UCSD-AML1 (cell line): ENCODE measurements at regions not wholly inside any gene's neighbourhood (a gene's known extent, or its start where the extent isn't known, plus 50 kb on each side); places are given as distances from the start of the nearest gene placed in this dataset.

Experiments
- DNase-seq: peaks from one replicate; lab custom pipeline; 2025; ENCODE audit not compliant: unreplicated experiment; lab: John Stamatoyannopoulos, UW

DNA sequence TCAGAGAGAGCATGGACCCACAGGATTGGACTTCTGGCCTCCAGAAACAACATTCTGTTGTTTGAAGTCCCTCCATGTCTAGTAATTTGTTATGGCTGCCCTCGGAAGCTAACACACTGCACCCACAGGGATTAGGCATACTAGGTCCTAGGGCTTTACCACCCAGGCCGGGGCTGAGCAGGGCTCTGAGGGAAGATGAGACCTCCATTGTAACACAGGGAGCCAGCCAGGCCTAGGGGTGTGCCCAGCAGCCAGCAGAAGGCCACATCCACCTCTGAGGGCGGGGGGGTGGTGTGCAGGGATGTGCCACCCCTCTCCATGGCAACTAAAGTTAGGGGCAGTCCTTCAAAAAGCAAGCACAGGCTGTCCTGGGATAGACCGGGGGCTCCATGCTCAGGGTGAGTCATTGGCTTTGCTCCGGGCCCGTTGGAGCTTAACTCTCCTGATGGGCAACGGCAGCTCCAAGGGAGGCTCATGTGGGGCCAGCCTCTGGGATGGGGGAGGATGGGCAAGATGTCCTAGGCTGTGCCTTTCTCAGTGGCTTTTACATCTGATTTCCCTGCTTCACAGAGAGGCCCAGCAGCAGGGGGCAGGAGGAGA, 96.6 kb upstream of the GPR26 start:
- DNase-seq, result no peak

DNA sequence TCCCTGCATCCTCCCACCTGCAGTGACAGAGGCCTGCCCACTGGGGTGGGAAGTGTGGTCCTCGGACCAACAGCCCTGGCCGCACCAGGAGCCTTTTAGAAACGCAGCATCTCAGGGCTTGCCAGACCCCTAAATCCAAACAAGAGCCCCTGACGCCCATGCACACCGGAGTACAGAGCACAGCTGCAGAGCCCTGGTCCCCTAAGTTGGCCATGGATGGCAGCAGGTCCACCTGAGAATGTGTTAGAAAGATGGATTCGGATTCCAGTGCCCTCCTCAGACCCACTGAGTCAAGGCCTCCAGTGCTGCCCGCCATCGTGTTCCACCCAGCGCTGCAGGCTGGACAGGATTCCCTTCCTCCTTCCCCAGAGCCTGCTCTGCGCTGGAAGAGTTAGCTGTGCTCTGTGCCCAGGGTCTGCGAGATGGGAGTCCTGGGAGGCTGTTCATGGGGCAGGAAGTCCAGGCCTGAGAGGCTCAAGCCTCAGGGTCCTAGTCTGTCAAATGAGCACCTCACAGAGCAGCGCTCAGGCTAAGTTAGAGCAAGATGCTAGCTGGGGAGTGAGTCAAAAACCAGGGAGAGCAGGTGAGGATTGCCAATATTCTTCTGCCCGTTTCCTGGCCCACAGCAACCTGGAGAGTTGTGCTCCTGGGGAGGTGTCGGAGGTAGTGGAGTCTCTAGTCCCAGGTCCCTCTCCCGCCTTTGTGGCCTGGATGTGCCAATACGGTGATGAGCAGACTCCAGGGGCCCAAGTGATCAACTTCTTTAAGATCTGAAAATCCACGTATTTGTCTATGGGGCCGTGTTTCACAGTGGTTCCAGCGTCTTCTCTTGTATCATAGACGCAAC, 95.9 kb upstream of the GPR26 start:
- DNase-seq, result no peak

DNA sequence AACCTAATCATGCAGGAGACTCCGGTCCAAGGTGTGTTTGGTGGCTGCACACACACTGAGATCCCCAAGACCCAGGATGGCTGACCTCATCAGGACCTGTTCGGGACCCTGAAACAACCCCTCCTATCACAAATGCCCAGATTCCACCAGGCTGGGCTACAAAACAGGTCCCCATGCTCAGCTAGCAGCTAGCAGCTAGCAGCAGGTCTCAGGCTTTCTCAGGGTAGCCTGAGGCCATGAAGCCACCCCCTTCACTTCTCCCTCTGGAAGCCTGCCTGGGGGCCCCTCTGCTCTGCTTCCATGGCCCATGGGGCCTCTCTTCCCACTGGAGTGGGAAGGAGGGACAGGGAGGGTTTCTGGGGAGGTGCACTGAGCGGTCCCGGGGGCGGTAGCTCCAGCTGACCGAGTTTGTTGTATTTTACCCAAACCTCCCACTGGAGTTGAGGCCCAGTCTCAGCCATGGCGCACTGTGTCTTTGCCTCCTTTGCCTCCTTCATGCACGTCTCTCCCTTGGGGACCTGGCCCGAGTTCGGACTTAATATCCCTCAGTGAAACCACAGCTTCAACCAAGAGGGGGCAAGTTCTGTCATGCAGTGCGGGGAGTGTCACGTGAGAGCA, 95.1 kb upstream of the GPR26 start:
- DNase-seq, result no peak

DNA sequence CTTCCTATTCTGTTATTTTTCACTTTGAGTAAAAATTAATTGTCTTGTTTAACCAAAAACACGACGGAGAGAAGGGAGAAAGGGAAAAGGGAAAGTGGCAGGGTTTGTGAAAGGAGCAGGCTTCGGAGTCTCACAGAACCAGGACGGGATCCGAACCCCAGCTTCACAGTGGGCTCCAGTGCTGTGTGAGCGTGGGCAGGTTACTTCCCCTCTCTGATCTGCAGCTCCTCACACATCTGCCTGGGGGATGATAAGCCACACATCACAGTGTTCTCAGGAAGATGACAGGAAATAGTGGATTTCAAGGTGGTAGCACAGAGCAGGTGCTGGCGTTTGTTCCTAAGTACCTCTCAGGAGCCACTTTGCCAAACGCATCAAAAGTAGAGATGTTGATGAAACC, 94.2 kb upstream of the GPR26 start:
- DNase-seq, result no peak

DNA sequence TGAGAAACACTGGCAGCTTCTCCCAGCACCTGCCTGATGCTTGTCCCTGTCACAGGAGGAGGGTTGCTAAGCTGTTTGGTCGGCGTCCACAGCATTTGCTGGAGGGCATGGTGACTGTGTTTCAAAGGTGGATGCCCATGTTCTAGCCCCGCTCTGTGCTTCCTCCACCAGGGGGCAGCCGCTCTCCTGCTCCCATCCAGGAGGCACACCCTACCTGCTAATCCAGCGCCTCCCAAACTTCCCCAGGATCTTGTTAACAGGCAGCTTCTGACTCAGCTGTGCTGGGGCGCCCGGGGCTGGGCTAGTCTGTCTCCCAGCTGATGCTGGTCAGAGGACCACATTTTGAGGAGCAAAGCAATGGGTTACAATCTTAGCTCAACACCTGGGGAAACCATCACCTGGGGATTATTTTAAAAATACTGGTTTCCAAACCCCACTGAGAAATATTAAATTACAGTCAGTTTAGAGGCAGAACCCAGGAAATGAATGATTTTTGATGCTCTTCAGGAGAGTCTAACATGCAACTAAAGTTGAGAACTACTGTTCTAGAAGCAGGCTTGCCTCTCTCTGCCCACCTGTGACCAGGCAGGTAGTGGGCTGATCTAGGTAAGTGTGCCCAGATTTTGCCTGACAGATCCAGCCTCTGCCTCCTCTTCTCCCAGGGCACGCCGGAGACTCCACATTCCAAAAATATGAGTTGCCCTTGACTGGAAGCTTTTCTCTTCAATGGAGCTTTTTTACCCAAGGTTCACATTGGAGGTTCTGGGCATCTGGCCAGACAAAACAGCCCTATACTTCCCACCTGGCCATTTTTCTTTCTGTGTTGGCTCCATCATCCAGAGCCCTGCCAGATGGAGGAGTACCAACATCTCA, 92.7 kb upstream of the GPR26 start:
- DNase-seq, result peak; percentile 23

DNA sequence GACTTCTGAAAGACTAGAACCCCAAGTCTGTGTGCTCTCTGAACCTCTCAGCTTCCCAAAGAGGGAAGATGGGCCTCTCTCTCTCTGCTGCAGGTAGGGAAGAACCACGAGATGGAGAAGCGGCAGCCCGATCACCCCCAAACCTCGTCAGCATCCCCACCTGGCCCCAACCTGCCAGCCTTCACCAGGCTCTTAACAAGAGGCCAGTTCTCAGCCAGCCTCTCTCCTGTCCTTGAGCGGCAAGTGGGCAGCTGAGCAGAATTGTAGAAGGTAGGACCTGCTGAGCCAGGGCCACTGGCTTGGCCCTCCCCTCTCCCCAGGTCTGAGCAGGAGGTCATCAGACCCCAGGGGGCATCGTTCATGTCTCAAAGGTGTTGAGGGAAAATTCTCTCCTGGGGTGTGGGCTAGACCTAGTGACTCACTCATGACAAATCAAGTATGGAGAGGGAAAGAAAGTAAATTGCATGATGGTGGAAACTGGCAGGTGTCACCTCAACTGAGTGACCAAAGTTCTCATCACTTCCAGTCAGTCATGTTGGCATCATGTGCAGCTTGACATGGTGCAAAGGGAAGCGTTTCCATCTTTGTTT, 92.0 kb upstream of the GPR26 start:
- no peak for DNase-seq

DNA sequence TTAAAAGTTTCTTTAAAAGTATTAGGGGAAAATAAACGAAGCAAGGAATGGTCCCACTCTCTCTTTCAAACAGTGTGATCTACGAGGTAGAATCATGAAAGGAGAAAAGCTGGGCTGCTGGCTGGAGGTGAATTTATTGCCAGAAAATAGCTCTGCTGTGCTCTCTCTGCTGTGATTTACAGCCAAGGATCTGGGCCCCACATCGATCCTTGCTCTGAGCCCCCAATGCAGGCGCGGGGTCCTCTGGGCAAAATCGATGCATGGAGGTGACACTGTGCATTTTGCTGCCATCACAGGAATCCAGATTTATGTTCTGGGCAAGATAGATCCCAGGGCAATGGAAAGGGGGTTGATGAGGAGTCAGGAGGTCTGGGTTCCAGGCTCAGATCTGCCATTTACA, 91.0 kb upstream of the GPR26 start:
- no peak for DNase-seq

DNA sequence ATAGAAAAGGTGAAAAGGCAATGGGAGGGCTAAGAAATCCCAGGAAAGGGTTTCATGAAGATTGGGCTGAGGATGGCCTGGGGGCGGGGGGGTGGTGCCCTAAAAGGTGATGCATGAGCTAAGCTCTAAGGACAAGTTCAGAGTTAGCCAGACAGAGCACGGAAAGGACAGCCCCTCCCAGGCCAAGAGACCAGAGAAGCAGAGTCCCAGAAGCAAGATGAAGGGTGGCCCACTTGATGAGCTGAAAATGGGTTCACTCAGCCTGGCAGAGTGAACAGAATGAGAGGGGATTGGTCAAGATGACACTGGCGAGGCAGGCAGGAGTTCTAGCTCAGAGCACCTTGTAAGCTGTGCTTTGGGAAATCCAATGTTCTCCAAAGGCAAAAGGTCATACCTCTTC, 89.4 kb upstream of the GPR26 start:
- DNase-seq, result no peak

DNA sequence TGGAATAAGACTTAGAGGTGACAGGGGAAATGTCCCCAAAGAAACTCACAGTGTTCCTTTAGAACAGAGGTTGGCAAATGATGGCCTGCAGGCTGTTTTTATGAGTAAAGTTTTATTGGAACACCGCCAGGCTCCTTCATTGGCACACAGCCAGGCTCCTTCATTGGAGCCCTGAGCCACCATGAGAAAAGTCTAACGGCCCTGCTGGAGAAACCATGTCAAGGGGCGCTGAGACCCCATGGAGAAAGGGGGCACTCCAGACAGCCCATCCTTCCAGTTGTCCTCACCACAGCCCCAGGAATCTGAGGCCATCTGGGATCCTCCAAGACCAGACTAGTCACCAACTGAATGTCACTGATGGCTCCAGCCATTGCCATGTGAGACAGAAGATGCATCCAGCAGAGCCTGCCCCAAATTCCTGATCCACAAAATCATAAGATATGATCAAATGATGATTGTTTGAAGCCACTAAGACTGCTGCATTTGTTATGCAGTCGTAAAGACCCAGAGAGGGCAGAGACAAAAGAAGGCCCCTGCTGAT, 88.2 kb upstream of the GPR26 start:
- DNase-seq, result no peak

DNA sequence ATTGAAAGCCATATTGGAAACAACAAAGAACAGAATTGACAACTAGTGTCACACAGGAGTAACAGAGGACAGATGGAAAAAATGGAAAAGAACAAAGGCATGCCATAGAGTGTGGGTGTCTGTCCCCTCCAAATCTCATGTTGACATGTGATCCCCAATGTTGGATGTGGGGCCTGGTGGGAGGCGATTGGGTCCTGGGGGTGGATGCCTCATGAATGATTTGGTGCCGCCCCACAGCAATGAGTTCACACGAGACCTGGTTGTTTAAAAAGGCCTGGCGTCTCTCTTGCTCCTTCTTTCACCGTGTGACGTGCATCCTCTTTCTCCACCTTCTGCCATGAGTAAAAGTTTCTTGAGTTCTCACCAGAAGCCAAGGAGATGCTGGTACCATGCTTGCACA, 87.4 kb upstream of the GPR26 start:
- DNase-seq, result no peak

DNA sequence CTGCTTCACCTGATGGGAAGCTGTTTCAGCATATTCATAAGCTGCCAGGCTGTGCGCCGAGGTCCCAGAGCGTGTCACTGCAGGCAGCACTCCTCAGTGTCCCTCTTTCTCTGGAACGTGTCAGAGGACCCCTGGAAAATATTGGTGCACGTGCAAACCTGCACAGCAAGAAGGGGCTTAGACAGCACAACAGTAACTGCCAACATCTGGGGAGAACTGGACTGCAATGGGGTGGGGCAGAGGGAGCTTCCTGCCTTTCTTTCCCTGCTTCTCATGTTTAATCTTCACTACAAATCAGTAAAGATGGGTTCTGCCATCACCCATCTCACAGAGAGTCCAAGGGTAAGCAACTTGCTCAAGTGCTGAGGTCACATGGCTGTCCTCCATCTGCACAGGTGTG, 86.5 kb upstream of the GPR26 start:
- no peak for DNase-seq

DNA sequence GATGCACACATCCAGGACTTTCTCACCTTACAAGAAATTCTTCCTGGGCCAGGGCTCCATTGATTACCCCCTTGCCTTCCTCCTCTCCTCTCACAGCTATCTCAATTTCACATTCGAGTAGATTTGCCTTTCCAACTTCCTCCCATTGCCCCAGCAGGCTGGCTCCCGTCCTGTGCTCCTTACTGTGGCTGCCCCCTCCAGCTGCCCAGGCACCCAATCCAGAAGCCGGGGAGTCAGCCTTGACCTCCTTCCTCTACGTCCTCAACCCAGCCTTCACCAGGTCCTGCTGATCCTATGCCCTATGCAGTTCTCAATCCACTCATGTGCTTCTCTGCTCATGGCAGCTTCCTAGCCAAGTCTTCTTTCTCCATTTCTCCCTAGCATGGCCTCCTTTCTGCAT, 85.7 kb upstream of the GPR26 start:
- DNase-seq, result no peak

DNA sequence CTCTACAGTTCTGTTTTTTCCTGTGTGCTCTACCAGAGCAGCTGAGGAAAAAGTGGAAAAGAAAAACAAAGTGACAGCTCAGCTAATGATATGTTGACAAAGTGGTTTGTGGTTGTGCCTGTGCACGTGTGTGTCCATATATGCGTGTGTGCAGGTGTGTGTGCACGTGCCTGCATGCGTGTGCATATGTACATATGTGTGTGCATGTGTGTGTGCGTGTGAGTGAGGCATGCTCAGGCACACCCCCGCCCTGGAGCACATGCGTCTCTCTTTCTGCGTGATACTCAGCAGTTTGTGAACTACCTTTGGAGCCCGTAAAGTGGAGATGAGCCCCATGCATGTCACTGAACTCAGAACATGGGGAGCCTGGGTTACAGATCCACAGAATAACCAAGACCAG, 84.5 kb upstream of the GPR26 start:
- no peak for DNase-seq

DNA sequence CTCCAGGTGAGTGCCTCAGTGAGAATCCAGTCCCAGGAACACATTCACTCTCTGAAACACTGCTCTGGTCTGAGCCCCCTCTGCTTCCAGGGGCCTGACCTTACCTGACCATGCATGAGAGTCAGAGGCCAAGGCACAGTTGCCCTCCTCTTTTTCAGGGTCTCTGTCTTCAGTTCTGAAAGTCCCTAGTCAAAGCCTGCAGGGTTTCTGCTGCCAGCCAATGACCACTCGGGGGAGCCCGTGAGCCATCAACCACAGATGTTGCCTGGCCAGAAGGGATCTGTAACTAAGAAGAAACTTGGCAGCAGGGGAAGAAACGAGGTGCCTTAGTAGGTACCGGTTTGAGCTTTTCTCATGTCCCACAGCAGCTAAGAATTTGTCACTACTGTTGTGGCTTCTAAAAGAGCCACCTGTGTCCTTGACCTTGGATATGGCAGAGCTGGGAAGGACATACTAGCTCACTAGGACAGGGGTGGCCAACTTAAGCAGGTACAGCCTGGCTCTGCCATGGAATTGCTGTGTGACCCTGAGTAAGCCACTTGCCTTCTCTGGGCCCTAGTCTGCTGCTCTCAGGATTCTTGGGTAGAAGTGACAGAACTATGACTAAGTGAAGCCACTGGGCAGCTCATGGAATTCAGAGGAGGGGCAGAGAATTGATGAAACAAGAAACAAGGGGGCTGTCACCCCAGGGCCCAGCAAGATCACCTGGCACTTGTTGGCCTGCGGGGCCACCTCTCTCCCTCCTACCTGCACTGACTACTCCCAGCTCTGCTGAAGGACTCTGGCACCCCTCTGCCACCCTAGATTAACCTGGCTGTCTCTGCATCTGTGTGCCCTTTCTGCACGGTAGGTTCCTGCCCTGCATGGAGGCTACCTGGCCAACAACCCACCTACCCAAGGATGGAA, 83.8 kb upstream of the GPR26 start:
- peak; percentile 70 for DNase-seq

DNA sequence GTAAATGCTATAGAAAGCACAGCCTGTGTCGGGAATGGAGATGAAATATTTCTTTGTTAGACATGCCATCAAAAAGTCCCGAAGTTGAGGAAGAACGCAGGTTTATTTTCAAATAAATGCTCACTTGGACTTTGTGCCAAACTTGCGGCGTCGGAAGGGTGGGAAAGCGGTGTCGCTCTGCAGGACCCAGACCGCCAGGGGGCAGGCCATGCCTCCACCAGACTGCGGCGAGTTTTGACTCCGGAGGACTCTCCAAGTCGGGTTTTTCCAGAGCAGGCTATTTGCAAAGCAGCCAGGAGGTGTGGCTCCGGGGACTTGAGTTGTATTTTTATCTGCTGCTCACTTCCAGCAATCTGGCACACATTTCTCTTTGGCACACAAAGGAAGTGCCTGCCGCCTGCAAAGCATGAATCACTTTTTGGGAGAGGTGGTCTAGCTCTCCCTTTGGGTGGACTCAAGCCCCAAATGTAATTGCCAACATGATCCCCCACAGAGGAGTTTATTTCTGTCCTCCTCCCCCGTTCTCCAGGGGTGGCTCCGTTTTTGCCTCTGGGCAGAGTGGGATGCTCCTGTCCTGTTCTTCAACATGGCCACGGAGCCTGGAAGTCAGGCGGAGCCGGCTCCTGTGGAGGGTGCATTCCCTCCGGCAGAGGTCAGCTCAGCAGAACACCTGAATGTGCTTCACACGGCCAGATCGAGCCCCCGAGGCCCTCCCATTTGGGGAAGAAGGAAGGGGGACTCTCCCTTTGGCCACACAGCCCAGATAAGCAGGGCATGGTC, 82.3 kb upstream of the GPR26 start:
- peak; percentile 27 for DNase-seq

DNA sequence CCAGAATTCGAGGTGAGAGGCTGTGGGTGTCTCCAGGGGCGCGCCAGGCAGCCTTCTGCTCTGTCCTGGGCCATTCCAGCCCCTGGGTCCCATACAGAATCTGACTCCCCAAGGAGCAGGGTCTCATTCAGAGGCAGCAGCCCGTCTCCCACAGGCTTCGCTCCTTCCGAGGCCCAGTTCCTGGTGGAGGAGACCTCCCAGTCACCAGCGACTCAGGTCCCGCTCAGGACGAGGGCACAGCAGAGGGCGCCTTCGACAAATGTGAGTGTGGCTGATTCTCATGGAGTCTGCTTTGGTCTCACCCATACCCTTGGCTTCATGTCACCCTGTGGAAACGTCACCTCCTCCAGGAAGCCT, 81.8 kb upstream of the GPR26 start:
- DNase-seq, result no peak

DNA sequence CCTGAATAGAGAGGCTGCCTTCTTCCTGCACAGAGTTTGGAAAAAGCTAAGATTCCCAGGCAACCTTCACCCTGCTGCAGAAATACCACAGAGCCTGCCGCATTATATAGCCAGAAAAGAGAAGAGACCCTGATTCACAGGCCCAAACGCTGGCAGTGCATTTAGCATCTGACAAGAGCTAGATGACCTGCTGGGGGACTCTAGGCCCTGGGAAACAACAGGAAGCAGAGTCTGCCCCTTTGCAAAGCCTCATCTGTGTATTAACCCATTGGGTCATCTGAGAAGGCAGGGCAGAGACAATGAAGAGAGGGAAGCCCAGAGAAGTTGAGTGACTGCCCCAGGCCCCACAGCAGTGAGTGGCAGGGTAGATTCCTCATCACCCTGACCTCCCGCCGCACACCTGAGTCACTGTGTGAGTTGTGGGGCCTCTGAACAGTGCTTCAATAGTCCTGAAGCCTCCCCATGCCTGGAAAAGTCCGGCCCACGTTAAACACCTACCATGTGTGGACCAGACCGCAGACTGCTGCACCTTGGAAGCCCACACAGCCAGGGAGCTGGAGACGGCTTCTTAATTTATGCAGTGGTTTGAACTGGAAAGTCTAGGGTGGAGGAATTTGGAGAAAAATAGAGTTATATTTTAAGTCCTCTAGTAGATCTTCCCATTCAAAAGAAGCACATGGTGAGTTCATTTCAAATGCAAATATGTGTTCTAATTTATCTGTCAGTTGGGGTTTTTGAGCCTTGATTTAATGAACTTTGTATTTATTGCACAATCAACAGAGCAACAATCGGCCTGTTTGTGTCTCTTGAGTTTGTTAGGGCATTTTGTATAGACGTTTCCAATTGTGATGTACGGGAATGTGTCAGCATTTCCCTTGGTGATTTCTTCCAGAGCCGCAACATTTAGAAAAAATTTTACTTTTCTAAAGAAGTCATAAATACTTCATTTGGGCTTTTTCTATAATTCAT, 80.4 kb upstream of the GPR26 start:
- no peak for DNase-seq

DNA sequence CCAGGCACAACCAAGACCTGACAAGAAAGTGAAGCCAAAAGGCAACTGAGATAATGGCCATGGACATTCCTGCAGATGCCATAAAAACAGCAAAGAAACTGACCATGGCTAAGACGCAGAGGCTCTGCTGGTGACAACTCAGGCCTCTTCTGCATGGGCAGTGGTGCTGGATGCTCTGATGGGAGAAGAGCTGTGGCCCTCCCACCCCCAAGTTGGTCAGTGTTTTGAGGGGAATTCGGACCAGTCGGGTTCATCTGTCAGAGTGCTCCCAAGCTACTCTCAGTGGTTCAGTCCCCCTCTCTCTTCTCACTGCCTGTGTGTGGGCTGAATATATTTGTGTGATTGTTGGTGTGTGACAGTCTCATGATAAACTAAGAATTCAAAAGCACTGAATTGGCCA, 79.0 kb upstream of the GPR26 start:
- no peak for DNase-seq
